Hepatocyte (in vitro differentiated cells): ENCODE measurements at regions not wholly inside any gene's neighbourhood (a gene's known extent, or its start where the extent isn't known, plus 50 kb on each side); places are given as distances from the start of the nearest gene placed in this dataset.

Experiments
- CTCF ChIP-seq: fragments of 200-600 bp; sonication (generic); IDR thresholded peaks from 2 replicates; pipeline ENCODE4 v1.5.1; 2016; ENCODE audit warnings: antibody characterized with exemption, mild to moderate bottlenecking; ENCODE audit not compliant: poor library complexity
- EZH2 ChIP-seq: fragments of 200-600 bp; sonication (generic); IDR thresholded peaks from 2 replicates; pipeline ENCODE4 v1.6.1; 2016; ENCODE audit warnings: antibody characterized with exemption, mild to moderate bottlenecking, borderline replicate concordance
- EZH2phosphoT487 ChIP-seq: fragments of 200-600 bp; sonication (generic); IDR thresholded peaks from one replicate; pipeline ENCODE4 v1.6.1; 2018; ENCODE audit warnings: antibody characterized with exemption, mild to moderate bottlenecking, low read depth, moderate library complexity; ENCODE audit not compliant: unreplicated experiment, severe bottlenecking

GRCh38 chr17:73838815-73839214, 194.6 kb upstream of the SDK2 start:
- TF ChIP-seq CTCF (no peak), EZH2phosphoT487 (no peak), EZH2 (no peak)
